Type B pancreatic cell (in vitro differentiated cells): ENCODE measurements at regions not wholly inside any gene's neighbourhood (a gene's known extent, or its start where the extent isn't known, plus 50 kb on each side); places are given as distances from the start of the nearest gene placed in this dataset.

ENCODE experiments used
- DNase-seq: peaks from one replicate; pipeline ENCODE4 v3.0.0; 2021; ENCODE audit warnings: mixed read lengths; ENCODE audit not compliant: unreplicated experiment; ENCODE audit errors: extremely low spot score
- H3K27ac Mint-ChIP-seq: 2 replicates; pipeline ENCODE4 v1.8.0; 2021; ENCODE audit warnings: mild to moderate bottlenecking, mixed read lengths
- H3K27me3 Mint-ChIP-seq: 2 replicates; pipeline ENCODE4 v1.8.0; 2021; ENCODE audit warnings: mixed read lengths
- H3K36me3 Mint-ChIP-seq: 2 replicates; pipeline ENCODE4 v1.8.0; 2021; ENCODE audit warnings: mixed read lengths
- H3K4me1 Mint-ChIP-seq: one replicate; pipeline ENCODE4 v1.8.0; 2021; ENCODE audit warnings: mixed read lengths; ENCODE audit not compliant: unreplicated experiment
- H3K4me3 Mint-ChIP-seq: 2 replicates; pipeline ENCODE4 v1.8.0; 2021; ENCODE audit warnings: mild to moderate bottlenecking, mixed read lengths
- H3K9me3 Mint-ChIP-seq: 2 replicates; pipeline ENCODE4 v1.8.0; 2021; ENCODE audit warnings: mixed read lengths
- CTCF ChIP-seq: fragments of 200-600 bp; sonication (generic); conservative IDR thresholded peaks from 2 replicates; pipeline ENCODE4 v1.5.0; 2021; ENCODE audit warnings: antibody characterized with exemption, mild to moderate bottlenecking

- Mint-ChIP-seq H3K27ac (no peak overlapping the region), H3K4me3 (no peak overlapping the region), H3K27me3 (no peaks in the 10 kb centered on the region), H3K9me3 (no peaks in the 10 kb centered on the region), H3K4me1 (peaks cover 4% of the 10 kb centered on the region), H3K36me3 (no peaks in the 10 kb centered on the region)
- no peak for DNase-seq
- peak; percentile 47 for TF ChIP-seq CTCF
Measured at GRCh38 chr4:180615746-180616145, 1627.5 kb upstream of the TENM3 start.

- Mint-ChIP-seq H3K36me3 (no peaks in the 10 kb centered on the region), H3K4me1 (peaks cover 4% of the 10 kb centered on the region), H3K9me3 (no peaks in the 10 kb centered on the region), H3K27ac (no peak overlapping the region), H3K27me3 (no peaks in the 10 kb centered on the region), H3K4me3 (no peak overlapping the region)
- DNase-seq: no peak
- no peak for TF ChIP-seq CTCF
Measured at GRCh38 chr4:180617196-180617595, 1626.0 kb upstream of the TENM3 start.

- Mint-ChIP-seq H3K36me3 (no peaks in the 10 kb centered on the region), H3K27me3 (no peaks in the 10 kb centered on the region), H3K27ac (no peak overlapping the region), H3K4me1 (peaks cover 4% of the 10 kb centered on the region), H3K9me3 (no peaks in the 10 kb centered on the region), H3K4me3 (no peak overlapping the region)
- no peak for DNase-seq
- TF ChIP-seq CTCF: no peak
Measured at GRCh38 chr4:180618396-180618795, 1624.8 kb upstream of the TENM3 start.

- no peaks in the 10 kb centered on the region for H3K9me3 Mint-ChIP-seq
- no peak overlapping the region for H3K4me3 Mint-ChIP-seq
- H3K36me3 Mint-ChIP-seq: no peaks in the 10 kb centered on the region
- DNase-seq: no peak
- TF ChIP-seq CTCF: no peak
- peaks cover 4% of the 10 kb centered on the region for H3K4me1 Mint-ChIP-seq
- H3K27ac Mint-ChIP-seq: no peak overlapping the region
- no peaks in the 10 kb centered on the region for H3K27me3 Mint-ChIP-seq
Measured at GRCh38 chr4:180619440-180619839, 1623.8 kb upstream of the TENM3 start.

GRCh38 chr4:180622254-180622653 lies 1620.9 kb upstream of the TENM3 start:
- TF ChIP-seq CTCF: no peak
- peaks cover 2% of the 10 kb centered on the region for H3K4me1 Mint-ChIP-seq
- no peaks in the 10 kb centered on the region for H3K27me3 Mint-ChIP-seq
- no peak overlapping the region for H3K4me3 Mint-ChIP-seq
- H3K36me3 Mint-ChIP-seq: no peaks in the 10 kb centered on the region
- DNase-seq: no peak
- H3K9me3 Mint-ChIP-seq: no peaks in the 10 kb centered on the region
- no peak overlapping the region for H3K27ac Mint-ChIP-seq

- Mint-ChIP-seq H3K4me3 (no peak overlapping the region), H3K9me3 (no peaks in the 10 kb centered on the region), H3K36me3 (no peaks in the 10 kb centered on the region), H3K4me1 (no peaks in the 10 kb centered on the region), H3K27ac (no peak overlapping the region), H3K27me3 (no peaks in the 10 kb centered on the region)
- no peak for TF ChIP-seq CTCF
- no peak for DNase-seq
Measured at GRCh38 chr4:180625653-180626052, 1617.5 kb upstream of the TENM3 start.
